Endodermal cell (in vitro differentiated cells): ENCODE measurements at regions not wholly inside any gene's neighbourhood (a gene's known extent, or its start where the extent isn't known, plus 50 kb on each side); places are given as distances from the start of the nearest gene placed in this dataset.

Experiments
- DNase-seq: peaks from one replicate; pipeline ENCODE4 v3.0.0-alpha.2; 2017
- H3K27ac ChIP-seq: 2 replicates; pipeline ENCODE4 v1.5.1; 2013; ENCODE audit warnings: mild to moderate bottlenecking, low read depth, low read length, moderate library complexity
- H3K27me3 ChIP-seq: 2 replicates; pipeline ENCODE4 v1.6.1; 2013; ENCODE audit warnings: mild to moderate bottlenecking, low read length, moderate library complexity; ENCODE audit not compliant: insufficient read depth, control insufficient read depth, poor library complexity, severe bottlenecking
- H3K36me3 ChIP-seq: 2 replicates; pipeline ENCODE4 v1.7.0; 2013; ENCODE audit warnings: mild to moderate bottlenecking, low read length, moderate library complexity; ENCODE audit not compliant: control insufficient read depth, insufficient read depth
- H3K4me1 ChIP-seq: one replicate; pipeline ENCODE4 v1.7.0; 2013; ENCODE audit warnings: low read length; ENCODE audit not compliant: control insufficient read depth, insufficient read depth
- H3K4me3 ChIP-seq: 2 replicates; pipeline ENCODE4 v1.5.1; 2013; ENCODE audit warnings: mild to moderate bottlenecking, low read length, moderate library complexity
- H3K9ac ChIP-seq: 2 replicates; pipeline ENCODE4 v1.6.1; 2013; ENCODE audit warnings: mild to moderate bottlenecking, low read length, moderate library complexity; ENCODE audit not compliant: poor library complexity, severe bottlenecking; ENCODE audit errors: extremely low read depth
- H3K9me3 ChIP-seq: 2 replicates; pipeline ENCODE4 v1.6.1; 2013; ENCODE audit warnings: mild to moderate bottlenecking, low read length, moderate library complexity; ENCODE audit not compliant: control insufficient read depth
- H3K27ac Mint-ChIP-seq: 2 replicates; pipeline ENCODE4 v1.8.0; 2020; ENCODE audit warnings: mixed read lengths
- H3K27me3 Mint-ChIP-seq: 2 replicates; pipeline ENCODE4 v1.8.0; 2021; ENCODE audit warnings: mild to moderate bottlenecking, mixed read lengths; ENCODE audit not compliant: insufficient read depth
- H3K36me3 Mint-ChIP-seq: 2 replicates; pipeline ENCODE4 v1.8.0; 2020; ENCODE audit warnings: low read depth, mixed read lengths
- H3K4me1 Mint-ChIP-seq: 2 replicates; pipeline ENCODE4 v1.8.0; 2020; ENCODE audit warnings: mixed read lengths
- H3K4me3 Mint-ChIP-seq: 2 replicates; pipeline ENCODE4 v1.8.0; 2020; ENCODE audit warnings: mild to moderate bottlenecking, moderate library complexity, mixed read lengths
- H3K9me3 Mint-ChIP-seq: 2 replicates; pipeline ENCODE4 v1.8.0; 2020; ENCODE audit warnings: mild to moderate bottlenecking, mixed read lengths
- WGBS, 2 experiments: methylation state at CpG; one replicate each; pipeline versions ENCODE4 v1.1.5 to v1.1.7; 2013; ENCODE audit warnings: missing lambda C conversion rate in 2 of 2, mixed read lengths in 1 of 2; ENCODE audit not compliant: insufficient coverage in 1 of 2, insufficient read length in 1 of 2; 5-methylcytosine and 5-hydroxymethylcytosine counted together
- TF ChIP-seq, protein P1 (sequence below): fragments of 200-600 bp; sonication (generic); conservative IDR thresholded peaks from 2 replicates; pipeline ENCODE4 v1.5.0; 2021; ENCODE audit warnings: antibody characterized with exemption, mild to moderate bottlenecking

DNA sequence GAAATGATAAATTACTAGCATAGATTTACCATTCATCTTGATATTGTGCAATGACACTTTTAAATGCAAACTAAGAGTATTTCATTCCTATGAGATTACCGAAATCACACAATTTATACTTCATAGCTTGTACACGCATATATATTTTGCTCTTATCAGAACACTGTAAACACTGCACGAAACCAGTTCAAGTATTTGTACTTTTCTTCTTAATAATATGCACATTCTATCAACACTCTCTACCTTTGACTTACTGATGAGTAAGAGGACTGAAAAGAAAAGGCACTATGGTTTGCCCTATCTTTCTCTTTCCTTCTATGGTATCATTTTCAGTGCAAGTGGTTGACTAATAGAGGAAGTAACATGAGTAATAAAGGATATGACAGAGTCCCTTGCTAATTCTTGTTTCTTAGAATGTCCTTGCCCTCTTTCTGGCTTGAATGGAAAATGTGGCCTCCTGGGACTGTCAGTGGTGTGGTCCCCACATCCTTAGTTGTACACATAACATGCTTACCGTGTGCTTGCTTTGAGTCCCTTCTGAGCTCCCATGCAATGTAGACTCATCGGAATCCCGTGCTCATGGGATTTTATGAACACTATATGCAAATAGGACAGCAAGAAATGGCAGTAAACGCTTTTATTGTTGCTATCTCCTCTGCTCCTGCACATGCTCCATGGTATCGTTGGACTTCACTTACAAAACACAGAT, 363.5 kb upstream of the TNP1 start:
- Mint-ChIP-seq H3K4me1 (no peaks in the 10 kb centered on the region), H3K36me3 (no peaks in the 10 kb centered on the region), H3K27ac (no peak overlapping the region), H3K27me3 (peaks cover 4% of the 10 kb centered on the region), H3K9me3 (no peaks in the 10 kb centered on the region), H3K4me3 (no peak overlapping the region)
- DNase-seq = no peak
- no peaks in the 10 kb centered on the region for H3K27me3 ChIP-seq
- no peaks in the 10 kb centered on the region for H3K9me3 ChIP-seq
- WGBS, 2 experiments = 91 to 92% methylated on average over 7 to 8 of the region's 8 CpGs
- TF ChIP-seq, protein P1, sequence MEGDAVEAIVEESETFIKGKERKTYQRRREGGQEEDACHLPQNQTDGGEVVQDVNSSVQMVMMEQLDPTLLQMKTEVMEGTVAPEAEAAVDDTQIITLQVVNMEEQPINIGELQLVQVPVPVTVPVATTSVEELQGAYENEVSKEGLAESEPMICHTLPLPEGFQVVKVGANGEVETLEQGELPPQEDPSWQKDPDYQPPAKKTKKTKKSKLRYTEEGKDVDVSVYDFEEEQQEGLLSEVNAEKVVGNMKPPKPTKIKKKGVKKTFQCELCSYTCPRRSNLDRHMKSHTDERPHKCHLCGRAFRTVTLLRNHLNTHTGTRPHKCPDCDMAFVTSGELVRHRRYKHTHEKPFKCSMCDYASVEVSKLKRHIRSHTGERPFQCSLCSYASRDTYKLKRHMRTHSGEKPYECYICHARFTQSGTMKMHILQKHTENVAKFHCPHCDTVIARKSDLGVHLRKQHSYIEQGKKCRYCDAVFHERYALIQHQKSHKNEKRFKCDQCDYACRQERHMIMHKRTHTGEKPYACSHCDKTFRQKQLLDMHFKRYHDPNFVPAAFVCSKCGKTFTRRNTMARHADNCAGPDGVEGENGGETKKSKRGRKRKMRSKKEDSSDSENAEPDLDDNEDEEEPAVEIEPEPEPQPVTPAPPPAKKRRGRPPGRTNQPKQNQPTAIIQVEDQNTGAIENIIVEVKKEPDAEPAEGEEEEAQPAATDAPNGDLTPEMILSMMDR = no peak
- H3K27ac ChIP-seq = no peak overlapping the region
- H3K4me3 ChIP-seq = no peak overlapping the region
- H3K36me3 ChIP-seq = no peaks in the 10 kb centered on the region
- H3K9ac ChIP-seq = no peak overlapping the region
- H3K4me1 ChIP-seq = no peaks in the 10 kb centered on the region

DNA sequence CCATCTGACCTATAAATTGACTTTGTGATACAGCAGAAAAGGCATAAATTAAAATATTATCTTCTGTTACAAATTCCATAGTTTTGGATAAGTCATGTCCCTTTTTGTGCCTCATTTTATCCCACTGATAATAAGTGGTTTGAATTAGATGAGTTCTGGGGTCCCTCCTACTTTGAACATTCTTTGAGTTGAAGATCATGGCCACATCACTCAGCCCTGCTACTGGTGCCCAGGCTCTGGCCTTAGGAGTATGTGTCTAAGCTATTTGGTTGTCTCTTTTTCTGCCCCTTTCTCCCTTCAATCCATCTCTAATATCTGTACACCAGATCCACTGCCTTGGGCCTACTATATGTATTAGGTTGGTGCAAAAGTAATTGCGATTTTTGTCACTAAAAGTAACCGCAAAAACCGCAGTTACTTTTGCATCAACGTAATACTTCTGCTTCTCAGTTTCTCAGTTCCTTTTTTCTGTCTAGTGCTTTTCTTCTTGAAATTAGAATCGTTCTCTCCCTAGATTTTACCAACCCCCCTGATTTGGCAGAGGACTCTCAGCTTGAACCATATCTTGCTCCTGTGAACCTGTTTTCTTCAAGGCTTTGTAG, 362.5 kb upstream of the TNP1 start:
- no peaks in the 10 kb centered on the region for H3K27me3 ChIP-seq
- H3K27ac ChIP-seq = no peak overlapping the region
- no peak overlapping the region for H3K4me3 Mint-ChIP-seq
- no peaks in the 10 kb centered on the region for H3K36me3 ChIP-seq
- H3K27me3 Mint-ChIP-seq = peaks cover 4% of the 10 kb centered on the region
- 86 to 95% methylated on average over 2 to 5 of the region's 5 CpGs for WGBS, 2 experiments
- TF ChIP-seq, protein P1 = no peak
- no peak for DNase-seq
- H3K4me3 ChIP-seq = no peak overlapping the region
- no peak overlapping the region for H3K27ac Mint-ChIP-seq
- no peaks in the 10 kb centered on the region for H3K9me3 ChIP-seq
- H3K36me3 Mint-ChIP-seq = no peaks in the 10 kb centered on the region
- H3K4me1 Mint-ChIP-seq = no peaks in the 10 kb centered on the region
- H3K9me3 Mint-ChIP-seq = no peaks in the 10 kb centered on the region
- H3K9ac ChIP-seq = no peak overlapping the region
- H3K4me1 ChIP-seq = no peaks in the 10 kb centered on the region

DNA sequence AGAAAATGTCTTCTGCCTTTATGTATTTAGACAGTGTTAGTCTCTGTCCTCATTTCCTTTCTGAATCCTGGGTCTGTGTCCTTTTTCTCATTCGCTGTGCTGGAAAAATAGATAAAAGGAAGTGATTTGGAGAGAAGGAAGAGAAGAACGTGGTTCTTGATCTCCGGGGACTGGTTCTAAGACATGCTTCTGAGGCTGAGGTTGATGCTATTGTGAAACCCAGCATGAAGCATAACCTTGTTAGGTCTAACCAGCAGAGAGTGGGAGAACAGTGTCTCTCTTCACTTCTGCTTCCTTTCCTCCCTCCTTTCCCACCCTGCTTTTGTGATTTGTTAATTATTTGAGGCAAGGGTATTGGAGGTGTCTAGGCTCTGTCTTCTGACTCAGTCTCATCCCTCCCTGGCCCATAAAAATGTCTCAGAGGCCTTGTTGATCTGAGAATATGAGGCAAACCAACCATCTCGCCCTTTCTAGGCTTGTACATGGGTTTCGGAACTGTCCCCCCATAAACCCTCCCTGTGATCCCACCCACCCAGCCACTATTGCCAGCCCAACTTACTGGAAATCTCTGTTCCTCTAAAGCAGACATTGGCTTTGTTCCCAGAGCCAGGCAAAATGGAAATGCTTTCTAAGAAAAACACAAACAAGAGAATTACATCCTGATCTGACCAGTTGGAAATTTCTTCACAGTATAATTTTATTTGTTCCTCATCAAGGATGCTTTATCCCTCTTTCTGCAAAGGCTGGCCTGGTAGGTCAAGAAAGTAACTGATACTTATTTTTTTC, 360.6 kb upstream of the TNP1 start:
- Mint-ChIP-seq H3K36me3 (no peaks in the 10 kb centered on the region), H3K9me3 (no peaks in the 10 kb centered on the region), H3K4me3 (no peak overlapping the region), H3K4me1 (no peaks in the 10 kb centered on the region), H3K27ac (no peak overlapping the region), H3K27me3 (peaks cover 9% of the 10 kb centered on the region)
- 81 to 91% methylated on average over 3 to 5 of the region's 5 CpGs for WGBS, 2 experiments
- H3K27me3 ChIP-seq = no peaks in the 10 kb centered on the region
- no peak overlapping the region for H3K4me3 ChIP-seq
- peaks cover 3% of the 10 kb centered on the region for H3K4me1 ChIP-seq
- no peak for DNase-seq
- H3K9ac ChIP-seq = no peak overlapping the region
- no peaks in the 10 kb centered on the region for H3K36me3 ChIP-seq
- H3K9me3 ChIP-seq = no peaks in the 10 kb centered on the region
- no peak overlapping the region for H3K27ac ChIP-seq
- TF ChIP-seq, protein P1 = no peak
